Fibroblast of pulmonary artery (primary cell): ENCODE measurements at regions not wholly inside any gene's neighbourhood (a gene's known extent, or its start where the extent isn't known, plus 50 kb on each side); places are given as distances from the start of the nearest gene placed in this dataset.

ENCODE experiments used
- DNase-seq: peaks from one replicate; pipeline ENCODE4 v3.0.0-alpha.2; 2010; ENCODE audit warnings: low read depth
- H3K4me3 ChIP-seq: replicated peaks from 2 replicates; pipeline ENCODE4 v1.5.1; 2011; ENCODE audit warnings: low read depth, mild to moderate bottlenecking, control low read depth, low read length, moderate library complexity
- CTCF ChIP-seq: IDR thresholded peaks from 2 replicates; pipeline ENCODE4 v1.5.1; 2011; ENCODE audit warnings: mild to moderate bottlenecking, control low read depth, low read length, inconsistent platforms; ENCODE audit errors: missing control alignments

- TF ChIP-seq CTCF, result no peak
- no peak overlapping the region for H3K4me3 ChIP-seq
- DNase-seq, result no peak
These were observed 72.3 kb upstream of the PDZRN3 start for GRCh38 chr3:73697020-73697419.

- no peak for DNase-seq
- TF ChIP-seq CTCF, result no peak
- H3K4me3 ChIP-seq, result no peak overlapping the region
These were observed 71.1 kb upstream of the PDZRN3 start for GRCh38 chr3:73695841-73696240.

- H3K4me3 ChIP-seq, result no peak overlapping the region
- no peak for DNase-seq
- no peak for TF ChIP-seq CTCF
These were observed 70.4 kb upstream of the PDZRN3 start for GRCh38 chr3:73694983-73695757.

GRCh38 chr3:73687106-73688004, 62.6 kb upstream of the PDZRN3 start:
- no peak for DNase-seq
- TF ChIP-seq CTCF, result no peak

GRCh38 chr3:73685061-73685460, 60.3 kb upstream of the PDZRN3 start:
- DNase-seq, result no peak
- no peak overlapping the region for H3K4me3 ChIP-seq
- TF ChIP-seq CTCF, result no peak

More at GRCh38 chr3:73687106-73688004, 62.6 kb upstream of the PDZRN3 start:
- H3K4me3 ChIP-seq, result no peak overlapping the region

GRCh38 chr3:73683706-73684105, 59.0 kb upstream of the PDZRN3 start:
- no peak overlapping the region for H3K4me3 ChIP-seq
- no peak for TF ChIP-seq CTCF
- no peak for DNase-seq
